NCI-H2227 treated with DMSO at 0.1 percent for 48 hours (cell line): ENCODE measurements at regions not wholly inside any gene's neighbourhood (a gene's known extent, or its start where the extent isn't known, plus 50 kb on each side); places are given as distances from the start of the nearest gene placed in this dataset.
"Not testable (repeated sequence)": the region's sequence is repeated elsewhere in the genome, so short reads cannot be mapped to it uniquely, and the experiment has no call there.

ENCODE experiments used
- DNase-seq: peaks from one replicate; lab custom pipeline; 2025; lab: John Stamatoyannopoulos, UW

- DNase-seq: no peak
These were observed 196.8 kb upstream of the AGTR1 start for GRCh38 chr3:148500881-148501280.

GRCh38 chr3:148510116-148510515 is 187.6 kb upstream of the AGTR1 start:
- DNase-seq: no peak

GRCh38 chr3:148510561-148510960 is 187.1 kb upstream of the AGTR1 start:
- DNase-seq: no peak

- DNase-seq: no peak
These were observed 185.1 kb upstream of the AGTR1 start for GRCh38 chr3:148512648-148513047.

- DNase-seq: no peak
These were observed 184.6 kb upstream of the AGTR1 start for GRCh38 chr3:148513096-148513543.

GRCh38 chr3:148518520-148518919 is 179.2 kb upstream of the AGTR1 start:
- DNase-seq: no peak

- DNase-seq: not testable (repeated sequence)
These were observed 172.1 kb upstream of the AGTR1 start for GRCh38 chr3:148525621-148526020.

GRCh38 chr3:148528024-148528423 is 169.7 kb upstream of the AGTR1 start:
- DNase-seq: no peak

GRCh38 chr3:148531836-148532235 is 165.9 kb upstream of the AGTR1 start:
- no peak for DNase-seq

- DNase-seq: no peak
These were observed 165.4 kb upstream of the AGTR1 start for GRCh38 chr3:148532326-148532725.

- DNase-seq: no peak
These were observed 164.9 kb upstream of the AGTR1 start for GRCh38 chr3:148532774-148533173.

GRCh38 chr3:148534089-148534988 is 163.4 kb upstream of the AGTR1 start:
- no peak for DNase-seq

GRCh38 chr3:148535001-148535400 is 162.7 kb upstream of the AGTR1 start:
- DNase-seq: no peak

- DNase-seq: no peak
These were observed 157.4 kb upstream of the AGTR1 start for GRCh38 chr3:148540266-148540665.

GRCh38 chr3:148540851-148541250 is 156.9 kb upstream of the AGTR1 start:
- no peak for DNase-seq

GRCh38 chr3:148546959-148547358 is 150.7 kb upstream of the AGTR1 start:
- DNase-seq: no peak

- no peak for DNase-seq
These were observed 145.9 kb upstream of the AGTR1 start for GRCh38 chr3:148551767-148552260.

- no peak for DNase-seq
These were observed 143.3 kb upstream of the AGTR1 start for GRCh38 chr3:148554367-148554766.

- DNase-seq: no peak
These were observed 141.0 kb upstream of the AGTR1 start for GRCh38 chr3:148556664-148557063.

GRCh38 chr3:148577579-148577978 is 120.1 kb upstream of the AGTR1 start:
- DNase-seq: not testable (repeated sequence)

GRCh38 chr3:148582126-148582525 is 115.6 kb upstream of the AGTR1 start:
- no peak for DNase-seq

- DNase-seq: no peak
These were observed 113.9 kb upstream of the AGTR1 start for GRCh38 chr3:148583793-148584192.

GRCh38 chr3:148584438-148584837 is 113.3 kb upstream of the AGTR1 start:
- DNase-seq: no peak
